Uterus (tissue), 3 donors: ENCODE measurements at regions not wholly inside any gene's neighbourhood (a gene's known extent, or its start where the extent isn't known, plus 50 kb on each side); places are given as distances from the start of the nearest gene placed in this dataset.
"Not testable (repeated sequence)": the region's sequence is repeated elsewhere in the genome, so short reads cannot be mapped to it uniquely, and the experiment has no call there.

Experiments used
- DNase-seq, 2 donors: peaks; one replicate each; pipeline ENCODE4 v3.0.0-alpha.2; 2019 to 2020
- H3K27ac ChIP-seq, 2 donors: fragments of 200-600 bp; sonication (generic); 1 replicate in 1 of 2; 2 replicates in 1 of 2; pipeline ENCODE4 v1.5.1; 2016 to 2018
- H3K27me3 ChIP-seq, 2 donors: fragments of 200-600 bp; sonication (generic); one replicate each; pipeline ENCODE4 v1.5.1; 2018 to 2019; ENCODE audit warnings: control low read depth in 1 of 2
- H3K36me3 ChIP-seq, 2 donors: fragments of 200-600 bp; sonication (generic); one replicate each; pipeline ENCODE4 v1.5.1; 2019; ENCODE audit warnings: control low read depth in 1 of 2
- H3K4me1 ChIP-seq, 2 donors: fragments of 200-600 bp; sonication (generic); one replicate each; pipeline ENCODE4 v1.5.1; 2018 to 2019; ENCODE audit warnings: control low read depth in 1 of 2
- H3K4me3 ChIP-seq, 2 donors: fragments of 200-600 bp; sonication (generic); 1 replicate in 1 of 2; 2 replicates in 1 of 2; pipeline ENCODE4 v1.5.1; 2018 to 2019; ENCODE audit warnings: mild to moderate bottlenecking in 1 of 2
- H3K9me3 ChIP-seq, 2 donors: fragments of 200-600 bp; sonication (generic); one replicate each; pipeline ENCODE4 v1.5.1; 2019; ENCODE audit warnings: control low read depth in 1 of 2
- POLR2A ChIP-seq, 2 donors: fragments of 450-650 bp; IDR thresholded peaks; one replicate each; pipeline ENCODE4 v1.6.1; 2016; ENCODE audit warnings: antibody characterized with exemption in 2 of 2, mild to moderate bottlenecking in 1 of 2, moderate library complexity in 1 of 2
- intact Hi-C: fragments of 100-400 bp; cut with DNase I; formaldehyde crosslinking; loops from one replicate; pipeline ENCODE4 v1.15.1; 2023; ENCODE audit warnings: low total_unique reads
- TF ChIP-seq, protein P1 (sequence below), 4 experiments: fragments of 200-600 bp in 2 of 4; fragments of 450-650 bp in 2 of 4; sonication (generic) in 2 of 4; IDR thresholded peaks; one replicate each; pipeline ENCODE4 v1.5.1; 2016 to 2019; ENCODE audit warnings: antibody characterized with exemption in 4 of 4, mild to moderate bottlenecking in 2 of 4, moderate library complexity in 1 of 4
- donor health status: DM: yes; HTN: yes; CAD: no.

DNA sequence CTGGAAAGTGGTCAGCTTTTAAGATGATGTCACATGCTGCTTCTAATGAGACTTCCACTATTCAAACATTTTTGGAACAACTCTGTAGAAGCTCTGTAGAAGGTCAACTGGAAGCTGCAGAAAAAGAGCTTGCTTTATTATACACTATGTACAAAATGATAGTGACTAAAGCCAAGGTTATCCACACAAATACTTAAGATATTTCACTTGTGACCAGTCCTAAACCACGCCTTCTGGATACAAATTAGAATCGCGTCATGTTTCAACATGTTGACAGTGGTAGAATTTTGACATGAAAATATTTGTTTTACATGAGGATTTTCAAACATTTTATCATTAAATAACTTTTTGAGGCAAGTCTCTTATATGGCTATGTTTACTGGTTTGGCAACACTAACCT, 499.6 kb upstream of the PHF14 start:
- intact Hi-C loops = no loop called here
- Histone ChIP-seq H3K4me1 (peaks cover 0 to 5% of the 10 kb centered on the region in 2 donors), H3K27ac (no peak overlapping the region), H3K27me3 (no peaks in the 10 kb centered on the region), H3K36me3 (no peaks in the 10 kb centered on the region), H3K4me3 (no peak overlapping the region), H3K9me3 (no peaks in the 10 kb centered on the region)
- no peak for TF ChIP-seq POLR2A (IDR thresholded peaks at IDR 0.05)
- TF ChIP-seq, protein P1, sequence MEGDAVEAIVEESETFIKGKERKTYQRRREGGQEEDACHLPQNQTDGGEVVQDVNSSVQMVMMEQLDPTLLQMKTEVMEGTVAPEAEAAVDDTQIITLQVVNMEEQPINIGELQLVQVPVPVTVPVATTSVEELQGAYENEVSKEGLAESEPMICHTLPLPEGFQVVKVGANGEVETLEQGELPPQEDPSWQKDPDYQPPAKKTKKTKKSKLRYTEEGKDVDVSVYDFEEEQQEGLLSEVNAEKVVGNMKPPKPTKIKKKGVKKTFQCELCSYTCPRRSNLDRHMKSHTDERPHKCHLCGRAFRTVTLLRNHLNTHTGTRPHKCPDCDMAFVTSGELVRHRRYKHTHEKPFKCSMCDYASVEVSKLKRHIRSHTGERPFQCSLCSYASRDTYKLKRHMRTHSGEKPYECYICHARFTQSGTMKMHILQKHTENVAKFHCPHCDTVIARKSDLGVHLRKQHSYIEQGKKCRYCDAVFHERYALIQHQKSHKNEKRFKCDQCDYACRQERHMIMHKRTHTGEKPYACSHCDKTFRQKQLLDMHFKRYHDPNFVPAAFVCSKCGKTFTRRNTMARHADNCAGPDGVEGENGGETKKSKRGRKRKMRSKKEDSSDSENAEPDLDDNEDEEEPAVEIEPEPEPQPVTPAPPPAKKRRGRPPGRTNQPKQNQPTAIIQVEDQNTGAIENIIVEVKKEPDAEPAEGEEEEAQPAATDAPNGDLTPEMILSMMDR (IDR thresholded peaks at IDR 0.05) = no peak
- DNase-seq = no peak

DNA sequence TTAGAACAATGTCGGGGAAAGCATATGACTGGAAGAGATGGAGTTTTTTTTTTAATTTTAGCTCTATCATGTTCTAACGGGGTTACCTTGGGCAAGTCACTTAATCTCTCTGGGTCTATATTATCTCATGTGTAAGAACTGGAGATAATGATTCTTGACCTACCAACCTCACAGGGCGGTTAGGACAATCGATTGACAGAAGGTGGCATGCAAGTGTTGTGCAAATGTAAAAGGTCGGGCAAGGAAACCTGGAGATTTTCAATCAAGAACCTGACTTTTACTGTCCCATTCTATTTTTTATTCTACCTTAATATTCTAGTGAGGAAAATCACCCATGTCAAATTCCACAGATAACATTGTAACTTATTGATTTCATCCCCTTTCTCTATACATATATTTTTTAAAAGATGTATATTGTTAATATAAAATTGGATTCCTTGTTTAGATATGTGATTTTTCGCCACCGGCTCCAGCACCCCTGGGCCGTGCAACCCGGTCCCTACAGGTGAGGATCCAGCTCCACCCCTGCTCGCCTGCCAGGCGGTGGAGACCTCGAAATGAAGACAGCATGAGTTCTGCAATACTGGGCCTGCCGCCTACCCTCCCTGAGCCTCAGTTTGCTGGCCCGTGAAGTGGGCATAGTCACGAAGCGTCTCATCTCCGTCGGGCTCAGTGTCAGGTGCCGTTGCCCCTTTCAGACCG, 497.6 kb upstream of the PHF14 start:
- no peak for DNase-seq
- TF ChIP-seq, protein P1 (IDR thresholded peaks at IDR 0.05) = no peak
- TF ChIP-seq POLR2A (IDR thresholded peaks at IDR 0.05) = no peak
- peaks cover 0 to 5% of the 10 kb centered on the region in 2 donors for H3K4me1 ChIP-seq
- H3K27me3 ChIP-seq = no peaks in the 10 kb centered on the region
- H3K9me3 ChIP-seq = no peaks in the 10 kb centered on the region
- H3K27ac ChIP-seq = no peak overlapping the region
- intact Hi-C loops = no loop called here
- no peak overlapping the region for H3K4me3 ChIP-seq
- no peaks in the 10 kb centered on the region for H3K36me3 ChIP-seq

DNA sequence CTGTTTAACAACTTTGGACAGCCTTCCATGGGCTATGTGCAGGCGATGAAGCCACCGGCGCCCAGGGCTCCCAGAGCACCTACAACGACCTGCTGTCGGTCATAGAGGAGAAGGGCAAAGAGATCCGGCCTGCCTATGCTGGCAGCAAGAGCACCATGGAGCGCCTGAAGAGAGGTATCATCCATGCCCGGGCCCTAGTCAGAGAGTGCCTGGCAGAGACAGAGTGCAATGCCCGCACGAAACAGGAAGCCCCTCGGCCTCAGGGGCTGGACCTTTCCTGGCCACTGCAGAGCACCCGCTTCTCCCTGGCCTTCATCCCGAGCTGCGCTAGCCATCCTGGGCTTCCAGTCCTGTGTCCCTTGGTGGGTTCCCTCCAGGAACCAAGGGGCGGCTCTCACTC, 497.0 kb upstream of the PHF14 start:
- DNase-seq = no peak
- no peaks in the 10 kb centered on the region for H3K36me3 ChIP-seq
- H3K27me3 ChIP-seq = no peaks in the 10 kb centered on the region
- H3K4me3 ChIP-seq = no peak overlapping the region
- H3K4me1 ChIP-seq = peaks cover 0 to 3% of the 10 kb centered on the region in 2 donors
- intact Hi-C loops = no loop called here
- TF ChIP-seq POLR2A (IDR thresholded peaks at IDR 0.05) = no peak
- TF ChIP-seq, protein P1 (IDR thresholded peaks at IDR 0.05) = no peak
- H3K9me3 ChIP-seq = no peaks in the 10 kb centered on the region
- H3K27ac ChIP-seq = no peak overlapping the region

DNA sequence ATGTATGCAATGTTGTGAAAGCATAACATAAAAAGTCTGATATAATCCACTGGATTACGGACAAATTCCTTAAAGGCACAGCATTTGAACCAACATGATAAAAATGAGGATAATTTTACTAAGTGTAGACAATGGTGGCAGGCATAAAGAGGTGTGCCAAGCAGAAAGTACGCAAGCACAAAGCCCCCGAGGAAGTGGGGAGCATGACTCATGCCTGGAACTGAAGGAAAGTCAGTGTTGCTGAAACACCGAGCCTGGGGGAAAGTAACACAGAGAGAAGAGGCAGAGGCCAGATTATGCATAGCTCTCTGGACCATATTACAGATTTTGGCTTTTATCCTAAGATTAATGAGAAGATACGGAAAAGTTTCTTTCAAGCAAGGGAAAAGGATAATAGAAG, 490.0 kb upstream of the PHF14 start:
- Histone ChIP-seq H3K27me3 (no peaks in the 10 kb centered on the region), H3K27ac (no peak overlapping the region), H3K36me3 (no peaks in the 10 kb centered on the region), H3K9me3 (no peaks in the 10 kb centered on the region), H3K4me3 (no peak overlapping the region), H3K4me1 (no peaks in the 10 kb centered on the region)
- DNase-seq = no peak
- no peak for TF ChIP-seq POLR2A (IDR thresholded peaks at IDR 0.05)
- TF ChIP-seq, protein P1 (IDR thresholded peaks at IDR 0.05) = no peak
- intact Hi-C loops = no loop called here

DNA sequence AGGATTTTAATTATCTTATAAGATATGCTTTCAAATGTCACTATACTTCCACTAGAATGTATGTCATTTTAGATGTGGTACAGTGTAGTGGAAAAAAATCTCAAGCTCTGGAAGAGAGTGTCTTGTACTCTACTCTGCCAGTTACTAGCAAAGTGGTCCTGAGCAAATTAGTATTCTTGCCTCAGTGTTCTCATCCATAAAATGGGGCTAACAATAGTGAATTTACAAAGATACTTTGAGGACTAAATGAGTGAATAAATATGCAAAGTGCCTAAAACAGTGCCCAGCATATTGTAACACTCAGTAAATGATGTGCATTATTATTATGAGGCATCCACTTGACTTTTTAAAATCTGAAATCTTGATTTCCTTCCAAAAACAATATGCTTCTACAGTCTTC, 488.9 kb upstream of the PHF14 start:
- no peak for DNase-seq
- intact Hi-C loops = no loop called here

DNA sequence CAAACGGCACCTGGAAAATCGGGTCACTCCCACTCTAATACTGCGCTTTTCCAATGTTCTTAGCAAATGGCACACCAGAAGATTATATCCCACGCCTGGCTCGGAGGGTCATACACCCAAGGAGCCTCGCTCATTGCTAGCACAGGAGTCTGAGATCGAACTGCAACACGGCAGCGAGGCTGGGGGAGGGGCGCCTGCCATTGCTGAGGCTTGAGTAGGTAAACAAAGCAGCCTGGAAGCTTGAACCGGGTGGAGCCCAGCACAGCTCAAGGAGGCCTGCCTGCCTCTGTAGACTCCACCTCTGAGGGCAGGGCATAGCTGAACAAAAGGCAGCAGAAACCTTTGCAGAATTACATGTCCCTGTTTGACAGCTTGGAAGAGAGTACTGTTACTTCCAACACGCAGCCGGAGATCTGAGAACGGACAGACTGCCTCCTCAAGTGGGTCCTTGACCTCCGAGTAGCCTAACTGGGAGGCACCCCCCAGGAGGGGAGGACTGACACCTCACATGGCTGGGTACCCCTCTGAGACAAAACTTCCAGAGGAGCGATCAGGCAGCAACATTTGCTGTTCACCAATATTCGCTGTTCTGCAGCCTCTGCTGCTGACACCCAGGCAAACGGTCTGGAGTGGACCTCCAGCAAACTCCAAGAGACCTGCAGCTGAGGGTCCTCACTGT, 472.3 kb upstream of the PHF14 start:
- H3K9me3 ChIP-seq, H3K27me3 ChIP-seq, H3K4me3 ChIP-seq, DNase-seq, intact Hi-C loops, H3K4me1 ChIP-seq, H3K36me3 ChIP-seq, H3K27ac ChIP-seq: not testable (repeated sequence)

More for the DNA sequence above, 488.9 kb upstream of the PHF14 start:
- Histone ChIP-seq H3K27ac (no peak overlapping the region), H3K36me3 (no peaks in the 10 kb centered on the region), H3K27me3 (no peaks in the 10 kb centered on the region), H3K4me3 (no peak overlapping the region), H3K9me3 (no peaks in the 10 kb centered on the region), H3K4me1 (no peaks in the 10 kb centered on the region)
- TF ChIP-seq, protein P1 (IDR thresholded peaks at IDR 0.05) = no peak
- TF ChIP-seq POLR2A (IDR thresholded peaks at IDR 0.05) = no peak
